Activated CD8-positive, alpha-beta T cell treated with anti-CD3 and anti-CD28 coated beads, Interleukin-2, amount 10 ng/mL, durations not matched to agents 7 days and 5 days (primary cell): ENCODE measurements at regions not wholly inside any gene's neighbourhood (a gene's known extent, or its start where the extent isn't known, plus 50 kb on each side); places are given as distances from the start of the nearest gene placed in this dataset.

Experiments
- ATAC-seq: fragments of 150-1000 bp; cut with Tn5 transposase; one replicate; pipeline ENCODE4 v1.10.0; 2021; ENCODE audit warnings: moderate library complexity
- CTCF ChIA-PET: fragments of 350-600 bp; sonication (Branson Sonifier 250); formaldehyde crosslinking; loops from one replicate; lab custom pipeline; 2021; ENCODE audit warnings: antibody characterized with exemption; lab: Charles Lee
- POLR2A ChIA-PET: fragments of 350-600 bp; sonication (Branson Sonifier 250); formaldehyde crosslinking; loops from one replicate; lab custom pipeline; 2021; ENCODE audit warnings: antibody characterized with exemption; lab: Charles Lee
- DNase-seq: peaks from one replicate; pipeline ENCODE4 v3.0.0-alpha.2; 2020
- H3K27ac Mint-ChIP-seq: one replicate; pipeline ENCODE4 v1.8.0; 2021; ENCODE audit warnings: mild to moderate bottlenecking, mixed read lengths
- H3K27me3 Mint-ChIP-seq: one replicate; pipeline ENCODE4 v1.8.0; 2021; ENCODE audit warnings: low read depth, mixed read lengths
- H3K36me3 Mint-ChIP-seq: one replicate; pipeline ENCODE4 v1.8.0; 2021; ENCODE audit warnings: low read depth, mixed read lengths
- H3K4me1 Mint-ChIP-seq: one replicate; pipeline ENCODE4 v1.8.0; 2021; ENCODE audit warnings: low read depth, mixed read lengths
- H3K4me3 Mint-ChIP-seq: one replicate; pipeline ENCODE4 v1.8.0; 2021; ENCODE audit warnings: mild to moderate bottlenecking, mixed read lengths
- H3K9me3 Mint-ChIP-seq: one replicate; pipeline ENCODE4 v1.8.0; 2022; ENCODE audit warnings: mixed read lengths; ENCODE audit not compliant: insufficient read depth

- ATAC-seq, result no peak
- no peaks in the 10 kb centered on the region for H3K36me3 Mint-ChIP-seq
- no peaks in the 10 kb centered on the region for H3K9me3 Mint-ChIP-seq
Measured at GRCh38 chr10:52906046-52906445, 133.5 kb upstream of the MBL2 start.

GRCh38 chr10:52903397-52903938 lies 130.9 kb upstream of the MBL2 start:
- POLR2A ChIA-PET, result no interaction called here
- ATAC-seq (no peak), DNase-seq (no peak)
- no peak overlapping the region for H3K27ac Mint-ChIP-seq
- H3K36me3 Mint-ChIP-seq, result no peaks in the 10 kb centered on the region
- H3K4me1 Mint-ChIP-seq, result no peaks in the 10 kb centered on the region
- CTCF ChIA-PET, result no interaction called here
- H3K9me3 Mint-ChIP-seq, result no peaks in the 10 kb centered on the region
- H3K4me3 Mint-ChIP-seq, result no peak overlapping the region
- no peaks in the 10 kb centered on the region for H3K27me3 Mint-ChIP-seq

More at GRCh38 chr10:52906046-52906445, 133.5 kb upstream of the MBL2 start:
- no peaks in the 10 kb centered on the region for H3K27me3 Mint-ChIP-seq
- ChIA-PET POLR2A (no interaction called here), CTCF (no interaction called here)
- H3K4me3 Mint-ChIP-seq, result no peak overlapping the region
- H3K27ac Mint-ChIP-seq, result no peak overlapping the region
- no peaks in the 10 kb centered on the region for H3K4me1 Mint-ChIP-seq
- DNase-seq, result no peak

GRCh38 chr10:52900593-52900992 lies 128.0 kb upstream of the MBL2 start:
- DNase-seq (no peak), ATAC-seq (no peak)
- Mint-ChIP-seq H3K27me3 (no peaks in the 10 kb centered on the region), H3K4me3 (no peak overlapping the region), H3K9me3 (no peaks in the 10 kb centered on the region), H3K36me3 (no peaks in the 10 kb centered on the region), H3K27ac (no peak overlapping the region), H3K4me1 (no peaks in the 10 kb centered on the region)
- ChIA-PET CTCF (no interaction called here), POLR2A (no interaction called here)

DNA sequence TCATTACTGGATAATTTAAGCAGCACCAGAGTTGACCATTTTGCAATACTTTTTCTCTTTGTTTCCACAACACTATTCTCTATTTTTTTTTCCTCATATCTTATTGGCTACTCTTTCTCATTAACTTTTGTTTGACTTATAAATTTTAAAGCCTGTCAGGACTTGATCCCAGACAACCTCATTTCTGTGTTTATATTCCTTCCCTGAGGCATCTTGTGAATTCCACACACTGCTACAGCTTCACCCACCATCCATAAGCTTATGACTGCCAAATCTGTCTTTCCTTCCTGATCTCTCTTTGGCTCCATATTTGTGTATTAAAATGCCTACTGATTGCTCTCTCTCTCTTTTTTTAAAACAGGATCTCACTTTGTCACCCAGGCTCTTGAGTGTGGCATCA lies 124.6 kb upstream of the MBL2 start:
- POLR2A ChIA-PET, result no interaction called here
- ATAC-seq (no peak), DNase-seq (no peak)
- Mint-ChIP-seq H3K9me3 (no peaks in the 10 kb centered on the region), H3K27me3 (no peaks in the 10 kb centered on the region), H3K36me3 (no peaks in the 10 kb centered on the region), H3K27ac (no peak overlapping the region), H3K4me3 (no peak overlapping the region), H3K4me1 (no peaks in the 10 kb centered on the region)
- CTCF ChIA-PET, result no interaction called here

DNA sequence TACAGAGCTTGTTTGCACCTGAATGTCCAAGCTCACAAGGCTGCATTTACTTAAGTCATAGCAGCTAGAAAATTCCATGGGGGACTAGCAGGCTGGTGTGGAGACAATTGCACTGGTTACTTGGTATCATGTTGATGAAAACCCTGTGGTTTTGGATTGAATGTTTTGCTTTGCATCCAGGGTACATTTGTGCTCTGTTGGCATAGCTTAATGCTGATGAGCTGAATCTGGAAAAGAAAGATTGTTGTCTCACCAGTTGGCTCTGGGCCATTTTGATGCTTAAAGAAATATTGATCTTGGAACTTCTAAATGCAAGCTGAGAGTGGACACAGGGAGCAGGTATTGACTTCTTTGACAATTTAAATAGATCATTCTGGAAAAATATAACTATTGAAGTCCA lies 122.5 kb upstream of the MBL2 start:
- Mint-ChIP-seq H3K4me3 (no peak overlapping the region), H3K27me3 (no peaks in the 10 kb centered on the region), H3K4me1 (no peaks in the 10 kb centered on the region), H3K27ac (no peak overlapping the region), H3K36me3 (no peaks in the 10 kb centered on the region), H3K9me3 (no peaks in the 10 kb centered on the region)
- DNase-seq (no peak), ATAC-seq (no peak)
- ChIA-PET POLR2A (no interaction called here), CTCF (interaction anchor here (1.2 kb wide), 1 partner anchor 83 kb away, joined by 3 read pairs; no protein-coding TSS in a partner anchor)

DNA sequence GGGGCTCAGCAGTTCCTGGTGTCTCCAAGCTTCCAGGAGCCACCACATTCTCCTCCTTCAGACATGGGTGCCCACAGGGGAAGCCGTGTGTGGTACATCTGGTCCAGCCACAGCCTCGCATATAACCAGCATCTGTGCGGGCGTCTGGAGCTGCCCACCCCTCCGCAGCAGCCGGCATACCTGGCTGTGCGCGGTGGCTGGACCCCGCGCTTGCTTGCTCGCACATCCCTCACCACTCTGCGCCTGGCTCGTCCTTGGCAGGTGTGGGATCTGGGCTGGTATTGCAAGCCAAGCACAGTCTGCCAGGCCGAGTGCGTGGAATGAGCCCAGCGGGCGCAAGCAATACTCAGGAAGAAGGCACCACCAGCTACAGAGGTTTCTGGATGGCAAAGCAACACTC lies 117.7 kb upstream of the MBL2 start:
- DNase-seq, result no peak
- ChIA-PET POLR2A (no interaction called here), CTCF (no interaction called here)
- no peaks in the 10 kb centered on the region for H3K36me3 Mint-ChIP-seq
- no peaks in the 10 kb centered on the region for H3K9me3 Mint-ChIP-seq
- no peak overlapping the region for H3K27ac Mint-ChIP-seq
- no peak for ATAC-seq
- H3K4me3 Mint-ChIP-seq, result no peak overlapping the region
- no peaks in the 10 kb centered on the region for H3K4me1 Mint-ChIP-seq
- H3K27me3 Mint-ChIP-seq, result no peaks in the 10 kb centered on the region

DNA sequence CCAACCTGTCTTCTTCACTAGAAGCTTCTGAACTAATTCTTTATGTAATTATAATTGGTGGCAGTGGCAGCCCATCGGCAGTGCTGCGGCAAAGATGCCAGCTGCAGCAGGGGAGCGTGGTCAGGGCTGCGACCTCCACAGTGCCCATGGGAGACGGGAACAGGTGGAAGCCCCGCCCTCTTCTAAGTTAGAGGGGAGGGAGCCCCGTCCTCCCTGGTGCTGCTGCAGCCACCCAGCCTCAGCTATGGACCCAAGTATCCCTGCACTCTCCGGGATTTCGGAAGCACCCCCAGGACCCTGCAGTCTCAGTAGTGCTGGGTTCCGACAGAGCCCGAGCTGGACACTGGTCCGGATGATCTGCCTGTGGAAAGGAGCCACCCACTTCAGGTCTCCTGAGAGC lies 117.0 kb upstream of the MBL2 start:
- no peak for ATAC-seq
- no peak overlapping the region for H3K27ac Mint-ChIP-seq
- CTCF ChIA-PET, result no interaction called here

GRCh38 chr10:52883996-52884871 lies 111.7 kb upstream of the MBL2 start:
- DNase-seq (peak; percentile 23), ATAC-seq (peak; percentile 42)
- Mint-ChIP-seq H3K36me3 (no peaks in the 10 kb centered on the region), H3K9me3 (no peaks in the 10 kb centered on the region), H3K4me1 (no peaks in the 10 kb centered on the region), H3K27ac (no peak overlapping the region), H3K4me3 (no peak overlapping the region), H3K27me3 (no peaks in the 10 kb centered on the region)
- ChIA-PET POLR2A (no interaction called here), CTCF (no interaction called here)

More for the DNA sequence above, 117.0 kb upstream of the MBL2 start:
- DNase-seq, result no peak
- POLR2A ChIA-PET, result no interaction called here
- Mint-ChIP-seq H3K9me3 (no peaks in the 10 kb centered on the region), H3K4me3 (no peak overlapping the region), H3K27me3 (no peaks in the 10 kb centered on the region), H3K36me3 (no peaks in the 10 kb centered on the region), H3K4me1 (no peaks in the 10 kb centered on the region)

DNA sequence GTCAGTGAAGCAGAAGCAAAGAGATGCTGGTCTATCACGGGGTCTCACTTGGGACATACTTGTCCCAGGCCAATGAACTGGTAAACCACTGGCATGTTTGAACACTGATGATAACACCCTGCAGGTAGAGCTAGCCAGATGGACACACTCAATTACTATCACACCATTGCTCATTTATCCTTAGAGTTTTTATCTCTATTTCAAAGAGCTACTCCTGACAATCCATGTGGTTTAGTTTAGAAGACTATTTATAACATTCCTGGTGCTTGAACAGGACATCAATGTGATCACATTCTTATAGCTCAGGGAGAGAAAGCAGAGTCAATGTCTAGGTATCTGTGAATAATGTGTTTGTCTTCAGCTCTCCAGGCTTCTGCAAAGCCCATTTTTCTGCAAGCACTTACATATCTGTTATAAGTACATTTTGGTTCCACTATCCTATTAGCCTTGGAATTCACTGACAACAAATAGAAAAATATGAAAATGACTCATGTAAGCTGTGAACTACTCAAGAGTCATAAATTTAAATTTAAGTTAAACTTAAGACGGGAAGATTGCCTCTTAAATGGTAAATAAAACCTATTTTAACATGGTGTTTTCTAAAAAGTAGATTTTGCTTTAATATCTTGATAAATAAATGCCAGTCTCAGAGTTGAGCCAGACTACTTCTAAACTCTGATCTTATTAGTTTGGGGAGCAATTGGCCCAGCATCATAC lies 106.7 kb upstream of the MBL2 start:
- CTCF ChIA-PET, result no interaction called here
- no peaks in the 10 kb centered on the region for H3K36me3 Mint-ChIP-seq

GRCh38 chr10:52877451-52877850 lies 104.9 kb upstream of the MBL2 start:
- Mint-ChIP-seq H3K27me3 (no peaks in the 10 kb centered on the region), H3K27ac (no peak overlapping the region), H3K4me3 (no peak overlapping the region), H3K9me3 (no peaks in the 10 kb centered on the region), H3K36me3 (no peaks in the 10 kb centered on the region), H3K4me1 (no peaks in the 10 kb centered on the region)
- POLR2A ChIA-PET, result no interaction called here
- ATAC-seq, result no peak
- no peak for DNase-seq
- CTCF ChIA-PET, result no interaction called here

More for the DNA sequence above, 106.7 kb upstream of the MBL2 start:
- ATAC-seq (no peak), DNase-seq (no peak)
- POLR2A ChIA-PET, result no interaction called here
- no peak overlapping the region for H3K4me3 Mint-ChIP-seq
- no peaks in the 10 kb centered on the region for H3K9me3 Mint-ChIP-seq
- H3K27me3 Mint-ChIP-seq, result no peaks in the 10 kb centered on the region
- H3K27ac Mint-ChIP-seq, result no peak overlapping the region
- no peaks in the 10 kb centered on the region for H3K4me1 Mint-ChIP-seq

DNA sequence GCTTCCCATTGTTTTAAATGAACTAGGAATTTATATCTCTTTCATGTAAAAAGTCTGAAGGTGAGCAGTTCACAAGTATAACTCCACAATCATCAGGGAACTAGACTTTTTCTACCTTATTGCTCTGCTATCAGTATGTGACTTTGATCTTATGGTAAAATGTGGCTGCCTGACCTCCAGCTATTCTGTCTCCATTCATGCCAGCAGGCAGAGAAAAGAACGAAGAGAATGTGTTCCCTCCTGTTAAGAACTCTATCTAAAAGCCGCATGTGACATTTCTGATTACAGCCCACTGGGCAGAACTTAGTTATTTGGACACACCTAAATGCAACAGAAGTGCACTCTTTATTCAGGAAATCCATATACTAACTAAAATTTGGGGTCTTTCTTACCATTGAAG lies 102.8 kb upstream of the MBL2 start:
- ChIA-PET CTCF (no interaction called here), POLR2A (no interaction called here)
- H3K27me3 Mint-ChIP-seq, result no peaks in the 10 kb centered on the region
- DNase-seq, result no peak
- ATAC-seq, result no peak
- H3K27ac Mint-ChIP-seq, result no peak overlapping the region
- no peaks in the 10 kb centered on the region for H3K36me3 Mint-ChIP-seq
- H3K9me3 Mint-ChIP-seq, result no peaks in the 10 kb centered on the region
- H3K4me1 Mint-ChIP-seq, result no peaks in the 10 kb centered on the region
- H3K4me3 Mint-ChIP-seq, result no peak overlapping the region

DNA sequence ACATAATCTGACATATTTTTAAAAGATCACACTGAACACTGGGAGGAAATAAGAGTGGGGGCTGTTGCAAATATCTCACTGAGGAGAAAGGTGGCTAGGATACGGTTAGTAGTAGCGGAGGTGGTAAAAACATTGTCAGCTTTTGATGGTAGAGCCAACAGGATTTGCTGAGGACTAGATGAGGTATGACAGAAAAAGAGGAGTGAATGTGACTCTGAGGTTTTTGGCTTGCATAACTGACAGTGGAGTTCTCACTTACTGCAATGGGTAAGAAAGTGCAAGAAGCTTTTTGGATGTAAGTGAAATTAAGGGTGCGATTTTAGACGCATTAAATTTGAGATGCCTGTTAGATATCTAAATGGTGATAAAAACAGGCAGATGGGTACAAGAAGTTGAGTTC lies 102.0 kb upstream of the MBL2 start:
- Mint-ChIP-seq H3K36me3 (no peaks in the 10 kb centered on the region), H3K4me3 (no peak overlapping the region), H3K27ac (no peak overlapping the region), H3K9me3 (no peaks in the 10 kb centered on the region), H3K4me1 (no peaks in the 10 kb centered on the region), H3K27me3 (no peaks in the 10 kb centered on the region)
- no peak for DNase-seq
- CTCF ChIA-PET, result no interaction called here
- ATAC-seq, result no peak
- POLR2A ChIA-PET, result no interaction called here
